ACC112 (cell line): ENCODE measurements at regions not wholly inside any gene's neighbourhood (a gene's known extent, or its start where the extent isn't known, plus 50 kb on each side); places are given as distances from the start of the nearest gene placed in this dataset.
"Not testable (repeated sequence)": the region's sequence is repeated elsewhere in the genome, so short reads cannot be mapped to it uniquely, and the experiment has no call there.

Source experiments
- H2AFZ ChIP-seq: fragments of 200-600 bp; sonication (generic); one replicate; pipeline ENCODE4 v1.6.0; 2017; ENCODE audit warnings: antibody characterized with exemption, low read length; ENCODE audit not compliant: unreplicated experiment
- H3K27ac ChIP-seq: fragments of 200-600 bp; sonication (generic); 2 replicates; pipeline ENCODE4 v1.5.1; 2014; ENCODE audit warnings: low read depth, mild to moderate bottlenecking, antibody characterized with exemption, low read length, moderate library complexity
- H3K27me3 ChIP-seq: fragments of 200-600 bp; sonication (generic); 2 replicates; pipeline ENCODE4 v1.6.1; 2014; ENCODE audit warnings: mild to moderate bottlenecking, antibody characterized with exemption, low read length, moderate library complexity, mixed read lengths; ENCODE audit not compliant: insufficient read depth
- H3K36me3 ChIP-seq: fragments of 200-600 bp; sonication (generic); 2 replicates; pipeline ENCODE4 v1.6.1; 2016; ENCODE audit warnings: mild to moderate bottlenecking, antibody characterized with exemption, low read length, moderate library complexity, mixed read lengths; ENCODE audit not compliant: insufficient read depth
- H3K4me1 ChIP-seq: fragments of 200-600 bp; sonication (generic); one replicate; pipeline ENCODE4 v1.6.1; 2016; ENCODE audit warnings: low read length, mixed read lengths; ENCODE audit not compliant: insufficient read depth, unreplicated experiment, control insufficient read depth
- H3K4me3 ChIP-seq: fragments of 200-600 bp; sonication (generic); 2 replicates; pipeline ENCODE4 v1.5.1; 2014; ENCODE audit warnings: mild to moderate bottlenecking, low read depth, low read length
- H3K79me2 ChIP-seq: fragments of 200-600 bp; sonication (generic); one replicate; pipeline ENCODE4 v1.6.0; 2016; ENCODE audit warnings: low read length; ENCODE audit not compliant: control insufficient read depth, unreplicated experiment, insufficient read depth

- no peaks in the 10 kb centered on the region for H3K79me2 ChIP-seq
- no peak overlapping the region for H3K27ac ChIP-seq
- no peaks in the 10 kb centered on the region for H3K4me1 ChIP-seq
- H2AFZ ChIP-seq = no peak overlapping the region
- H3K4me3 ChIP-seq = no peak overlapping the region
- peaks cover 11% of the 10 kb centered on the region; the same call in 1 of the 2 replicates for H3K27me3 ChIP-seq
- H3K36me3 ChIP-seq = no peaks in the 10 kb centered on the region
These were observed 116.4 kb upstream of the CCND2 start for GRCh38 chr12:4157122-4157521.

GRCh38 chr12:4156317-4156716 is 117.2 kb upstream of the CCND2 start:
- Histone ChIP-seq H3K36me3 (no peaks in the 10 kb centered on the region), H3K4me1 (no peaks in the 10 kb centered on the region), H3K4me3 (no peak overlapping the region), H3K27ac (no peak overlapping the region), H2AFZ (no peak overlapping the region), H3K27me3 (peaks cover 13% of the 10 kb centered on the region; the same call in 1 of the 2 replicates), H3K79me2 (no peaks in the 10 kb centered on the region)

GRCh38 chr12:4154672-4155225 is 118.8 kb upstream of the CCND2 start:
- H3K27me3 ChIP-seq = peaks cover 13% of the 10 kb centered on the region; the same call in 1 of the 2 replicates
- H2AFZ ChIP-seq = no peak overlapping the region
- no peaks in the 10 kb centered on the region for H3K36me3 ChIP-seq
- H3K79me2 ChIP-seq = no peaks in the 10 kb centered on the region
- H3K27ac ChIP-seq = no peak overlapping the region
- H3K4me3 ChIP-seq = no peak overlapping the region
- no peaks in the 10 kb centered on the region for H3K4me1 ChIP-seq

GRCh38 chr12:4153343-4153892 is 120.1 kb upstream of the CCND2 start:
- no peak overlapping the region for H3K27ac ChIP-seq
- H3K36me3 ChIP-seq = no peaks in the 10 kb centered on the region
- no peak overlapping the region for H2AFZ ChIP-seq
- peaks cover 13% of the 10 kb centered on the region; the same call in 1 of the 2 replicates for H3K27me3 ChIP-seq
- H3K4me3 ChIP-seq = no peak overlapping the region
- H3K4me1 ChIP-seq = no peaks in the 10 kb centered on the region
- H3K79me2 ChIP-seq = no peaks in the 10 kb centered on the region

GRCh38 chr12:4152145-4152795 is 121.3 kb upstream of the CCND2 start:
- Histone ChIP-seq H3K27ac (no peak overlapping the region), H3K4me3 (no peak overlapping the region), H2AFZ (no peak overlapping the region), H3K4me1 (no peaks in the 10 kb centered on the region), H3K79me2 (no peaks in the 10 kb centered on the region), H3K36me3 (no peaks in the 10 kb centered on the region), H3K27me3 (peaks cover 13% of the 10 kb centered on the region; the same call in 1 of the 2 replicates)

- H2AFZ ChIP-seq = no peak overlapping the region
- H3K27ac ChIP-seq = no peak overlapping the region
- no peaks in the 10 kb centered on the region for H3K79me2 ChIP-seq
- H3K4me3 ChIP-seq = no peak overlapping the region
- no peaks in the 10 kb centered on the region for H3K4me1 ChIP-seq
- no peaks in the 10 kb centered on the region for H3K36me3 ChIP-seq
- H3K27me3 ChIP-seq = peaks cover 16% of the 10 kb centered on the region
These were observed 122.0 kb upstream of the CCND2 start for GRCh38 chr12:4151362-4152121.

GRCh38 chr12:4150355-4150754 is 123.2 kb upstream of the CCND2 start:
- not testable (repeated sequence) for H3K79me2 ChIP-seq, H3K27ac ChIP-seq, H3K4me3 ChIP-seq, H3K36me3 ChIP-seq, H2AFZ ChIP-seq, H3K4me1 ChIP-seq
- H3K27me3 ChIP-seq = peaks cover 16% of the 10 kb centered on the region

- Histone ChIP-seq H2AFZ (no peak overlapping the region), H3K4me1 (no peaks in the 10 kb centered on the region), H3K27me3 (peaks cover 15% of the 10 kb centered on the region), H3K36me3 (no peaks in the 10 kb centered on the region), H3K79me2 (no peaks in the 10 kb centered on the region), H3K4me3 (no peak overlapping the region), H3K27ac (no peak overlapping the region)
These were observed 125.0 kb upstream of the CCND2 start for GRCh38 chr12:4148418-4149056.

- no peak overlapping the region for H3K27ac ChIP-seq
These were observed 126.5 kb upstream of the CCND2 start for GRCh38 chr12:4147031-4147481.

GRCh38 chr12:4145990-4146859 is 127.3 kb upstream of the CCND2 start:
- H3K79me2 ChIP-seq = no peaks in the 10 kb centered on the region
- H2AFZ ChIP-seq = no peak overlapping the region
- H3K27me3 ChIP-seq = peaks cover 9% of the 10 kb centered on the region
- H3K4me1 ChIP-seq = peaks cover 4% of the 10 kb centered on the region
- no peak overlapping the region for H3K27ac ChIP-seq
- H3K36me3 ChIP-seq = no peaks in the 10 kb centered on the region
- H3K4me3 ChIP-seq = no peak overlapping the region

More at GRCh38 chr12:4147031-4147481, 126.5 kb upstream of the CCND2 start:
- H3K79me2 ChIP-seq = no peaks in the 10 kb centered on the region
- H3K4me1 ChIP-seq = peaks cover 4% of the 10 kb centered on the region
- no peak overlapping the region for H2AFZ ChIP-seq
- H3K36me3 ChIP-seq = no peaks in the 10 kb centered on the region
- no peak overlapping the region for H3K4me3 ChIP-seq
- H3K27me3 ChIP-seq = peaks cover 15% of the 10 kb centered on the region
